Transverse colon (tissue), 4 donors: ENCODE measurements at regions not wholly inside any gene's neighbourhood (a gene's known extent, or its start where the extent isn't known, plus 50 kb on each side); places are given as distances from the start of the nearest gene placed in this dataset.

Experiments used
- DNase-seq: peaks from one replicate; pipeline ENCODE4 v3.0.0-alpha.2; 2019
- H3K27ac ChIP-seq, 4 donors: fragments of 200-600 bp; sonication (generic); 2 replicates each; pipeline ENCODE4 v1.5.1; 2016 to 2018; ENCODE audit warnings: inconsistent platforms in 4 of 4
- H3K27me3 ChIP-seq: fragments of 200-600 bp; sonication (generic); 2 replicates; pipeline ENCODE4 v1.5.1; 2017; ENCODE audit warnings: inconsistent platforms
- H3K36me3 ChIP-seq, 4 donors: fragments of 200-600 bp; sonication (generic); 2 replicates each; pipeline ENCODE4 v1.5.1; 2017 to 2019; ENCODE audit warnings: inconsistent platforms in 4 of 4
- H3K4me1 ChIP-seq, 4 donors: fragments of 200-600 bp; sonication (generic); 2 replicates each; pipeline ENCODE4 v1.5.1; 2017 to 2020; ENCODE audit warnings: inconsistent platforms in 4 of 4
- H3K4me3 ChIP-seq, 4 donors: fragments of 200-600 bp; sonication (generic); 1 replicate in 1 of 4; 2 replicates in 3 of 4; pipeline versions ENCODE4 v1.5.1 to v1.6.1; 2017 to 2019; ENCODE audit warnings: inconsistent platforms in 4 of 4
- H3K9me3 ChIP-seq, 2 donors: fragments of 200-600 bp; sonication (generic); 2 replicates each; pipeline ENCODE4 v1.5.1; 2017 to 2019; ENCODE audit warnings: inconsistent platforms in 2 of 2
- EP300 ChIP-seq: sonication (generic); formaldehyde crosslinking; IDR thresholded peaks from one replicate; pipeline ENCODE4 v1.6.1; 2017; ENCODE audit warnings: antibody characterized with exemption, low read depth
- POLR2A ChIP-seq: fragments of 450-650 bp; IDR thresholded peaks from one replicate; pipeline ENCODE4 v1.6.1; 2016; ENCODE audit warnings: antibody characterized with exemption, mild to moderate bottlenecking, moderate library complexity
- POLR2AphosphoS5 ChIP-seq, 3 donors: sonication (generic); formaldehyde crosslinking; IDR thresholded peaks; one replicate each; pipeline ENCODE4 v1.6.1; 2016; ENCODE audit warnings: antibody characterized with exemption in 3 of 3
- WGBS, 2 donors: methylation state at CpG; one replicate each; pipeline ENCODE4 v1.1.5; 2018; ENCODE audit warnings: low coverage in 1 of 2; 5-methylcytosine and 5-hydroxymethylcytosine counted together
- in situ Hi-C, 4 donors: fragments of 200-750 bp; cut with MboI; loops; one replicate each; pipeline versions ENCODE4 v1.15.0 to v1.15.1; 2017; ENCODE audit warnings: low sequenced_read_pairs in 3 of 4, low pct_ligation_motif_present in 1 of 4, low pct_unique_long_range_greater_than_20kb in 1 of 4
- intact Hi-C: fragments of 100-400 bp; cut with DNase I; formaldehyde crosslinking; loops from one replicate; pipeline ENCODE4 v1.15.1; 2023; ENCODE audit warnings: low total_unique reads
- TF ChIP-seq, protein P1 (sequence below), 5 experiments: fragments of 200-600 bp in 3 of 5; fragments of 450-650 bp in 2 of 5; sonication (generic) in 3 of 5; IDR thresholded peaks; 1 replicate in 2 of 5; 2 replicates in 3 of 5; pipeline ENCODE4 v1.5.1; 2016 to 2017; ENCODE audit warnings: antibody characterized with exemption in 5 of 5, inconsistent platforms in 3 of 5, mild to moderate bottlenecking in 2 of 5, moderate library complexity in 1 of 5

- TF ChIP-seq POLR2AphosphoS5 (IDR thresholded peaks at IDR 0.05) (no peak), EP300 (no peak), POLR2A (no peak)
- TF ChIP-seq, protein P1, sequence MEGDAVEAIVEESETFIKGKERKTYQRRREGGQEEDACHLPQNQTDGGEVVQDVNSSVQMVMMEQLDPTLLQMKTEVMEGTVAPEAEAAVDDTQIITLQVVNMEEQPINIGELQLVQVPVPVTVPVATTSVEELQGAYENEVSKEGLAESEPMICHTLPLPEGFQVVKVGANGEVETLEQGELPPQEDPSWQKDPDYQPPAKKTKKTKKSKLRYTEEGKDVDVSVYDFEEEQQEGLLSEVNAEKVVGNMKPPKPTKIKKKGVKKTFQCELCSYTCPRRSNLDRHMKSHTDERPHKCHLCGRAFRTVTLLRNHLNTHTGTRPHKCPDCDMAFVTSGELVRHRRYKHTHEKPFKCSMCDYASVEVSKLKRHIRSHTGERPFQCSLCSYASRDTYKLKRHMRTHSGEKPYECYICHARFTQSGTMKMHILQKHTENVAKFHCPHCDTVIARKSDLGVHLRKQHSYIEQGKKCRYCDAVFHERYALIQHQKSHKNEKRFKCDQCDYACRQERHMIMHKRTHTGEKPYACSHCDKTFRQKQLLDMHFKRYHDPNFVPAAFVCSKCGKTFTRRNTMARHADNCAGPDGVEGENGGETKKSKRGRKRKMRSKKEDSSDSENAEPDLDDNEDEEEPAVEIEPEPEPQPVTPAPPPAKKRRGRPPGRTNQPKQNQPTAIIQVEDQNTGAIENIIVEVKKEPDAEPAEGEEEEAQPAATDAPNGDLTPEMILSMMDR (IDR thresholded peaks at IDR 0.05): no peak
- WGBS, 2 donors: 38 to 41% methylated on average over 4 to 5 of the region's 5 CpGs
- intact Hi-C loops: no loop called here
- in situ Hi-C loops: no loop called here
- peak overlapping the region in 3 of 4 donors; percentile 25 to 57 (median 54) for H3K27ac ChIP-seq
- DNase-seq: no peak
- H3K9me3 ChIP-seq: no peaks in the 10 kb centered on the region
- H3K4me1 ChIP-seq: peaks cover 0 to 8% (median 0%) of the 10 kb centered on the region in 4 donors
- H3K27me3 ChIP-seq: peaks cover 8% of the 10 kb centered on the region
- H3K36me3 ChIP-seq: no peaks in the 10 kb centered on the region
- no peak overlapping the region for H3K4me3 ChIP-seq
These were observed 237.5 kb downstream of the MIAT start for GRCh38 chr22:26894766-26895485.

GRCh38 chr22:26897384-26897783, 240.0 kb downstream of the MIAT start:
- TF ChIP-seq, protein P1 (IDR thresholded peaks at IDR 0.05): no peak
- no peak for TF ChIP-seq POLR2A
- Histone ChIP-seq H3K36me3 (no peaks in the 10 kb centered on the region), H3K4me3 (no peak overlapping the region), H3K27me3 (peaks cover 24% of the 10 kb centered on the region), H3K27ac (no peak overlapping the region), H3K4me1 (peaks cover 0 to 10% (median 0%) of the 10 kb centered on the region in 4 donors), H3K9me3 (no peaks in the 10 kb centered on the region)
- WGBS, 2 donors: 100% methylated on average over 1 of the region's 1 CpG; no CpG with 5 or more reads in 1 of the 2 donors
- in situ Hi-C loops (no loop called here), intact Hi-C loops (no loop called here)
- no peak for DNase-seq

- H3K36me3 ChIP-seq: no peaks in the 10 kb centered on the region
- H3K4me1 ChIP-seq: peaks cover 0 to 18% (median 6%) of the 10 kb centered on the region in 4 donors
- 72 to 80% methylated on average over 5 to 8 of the region's 8 CpGs for WGBS, 2 donors
- no peak for TF ChIP-seq EP300
- H3K9me3 ChIP-seq: no peaks in the 10 kb centered on the region
- in situ Hi-C loops (no loop called here), intact Hi-C loops (no loop called here)
- H3K27ac ChIP-seq: no peak overlapping the region
- no peak for DNase-seq
- no peak overlapping the region for H3K4me3 ChIP-seq
- H3K27me3 ChIP-seq: peaks cover 38% of the 10 kb centered on the region
These were observed 241.7 kb downstream of the MIAT start for GRCh38 chr22:26898946-26899605.

GRCh38 chr22:26900787-26901186, 243.4 kb downstream of the MIAT start:
- H3K36me3 ChIP-seq: no peaks in the 10 kb centered on the region
- 74 to 75% methylated on average over 5 of the region's 5 CpGs for WGBS, 2 donors
- H3K4me1 ChIP-seq: peaks cover 0 to 14% (median 6%) of the 10 kb centered on the region in 4 donors
- no peaks in the 10 kb centered on the region for H3K9me3 ChIP-seq
- no peak for DNase-seq
- intact Hi-C loops: no loop called here
- peaks cover 46% of the 10 kb centered on the region for H3K27me3 ChIP-seq
- no peak overlapping the region for H3K27ac ChIP-seq
- TF ChIP-seq POLR2A: no peak
- TF ChIP-seq EP300: no peak
- TF ChIP-seq, protein P1 (IDR thresholded peaks at IDR 0.05): no peak
- TF ChIP-seq POLR2AphosphoS5 (IDR thresholded peaks at IDR 0.05): no peak
- in situ Hi-C loops: no loop called here
- no peak overlapping the region for H3K4me3 ChIP-seq
